22Rv1 (cell line): ENCODE measurements at regions not wholly inside any gene's neighbourhood (a gene's known extent, or its start where the extent isn't known, plus 50 kb on each side); places are given as distances from the start of the nearest gene placed in this dataset.

Experiments used
- CTCF ChIP-seq: fragments of 450-650 bp; IDR thresholded peaks from 2 replicates; pipeline ENCODE4 v1.5.1; 2017; ENCODE audit warnings: mild to moderate bottlenecking
- ZFX ChIP-seq: fragments of 450-650 bp; IDR thresholded peaks from 2 replicates; pipeline ENCODE4 v1.6.1; 2017; ENCODE audit warnings: antibody characterized with exemption, borderline replicate concordance

- TF ChIP-seq CTCF (no peak), ZFX (no peak)
These were observed 63.8 kb downstream of the FAM47B start for GRCh38 chrX:35006361-35006760.
